SK-N-SH (cell line): ENCODE measurements at regions not wholly inside any gene's neighbourhood (a gene's known extent, or its start where the extent isn't known, plus 50 kb on each side); places are given as distances from the start of the nearest gene placed in this dataset.

ENCODE experiments used
- CTCF ChIA-PET: fragments of 300-600, 350-600 bp; formaldehyde crosslinking; extraction: SDS; loops from one replicate; lab custom pipeline; 2021; lab: Yijun Ruan, JAX
- POLR2A ChIA-PET: fragments of 350-600 bp; sonication (Branson Sonifier 250); formaldehyde crosslinking; extraction: SDS; loops from one replicate; lab custom pipeline; 2020; ENCODE audit warnings: antibody characterized with exemption, inconsistent platforms; lab: Yijun Ruan, JAX
- DNase-seq: peaks from one replicate; pipeline ENCODE4 v3.0.0; 2012
- H2AFZ ChIP-seq: fragments of 200-600 bp; sonication (generic); 2 replicates; pipeline ENCODE4 v1.8.1; 2016; ENCODE audit warnings: antibody characterized with exemption, mild to moderate bottlenecking, low read depth
- H3F3A ChIP-seq: fragments of 200-600 bp; sonication (generic); replicated peaks from 2 replicates; pipeline ENCODE3; 2016; ENCODE audit warnings: antibody characterized with exemption, mild to moderate bottlenecking; ENCODE audit not compliant: insufficient read depth
- H3K27ac ChIP-seq, 2 experiments: fragments of 200-500 bp in 1 of 2; fragments of 200-600 bp in 1 of 2; sonication (Bioruptor generic) in 1 of 2; sonication (generic), shearing (Covaris generic) in 1 of 2; 2 replicates each; pipeline versions ENCODE4 v1.5.1 to v1.6.1; 2014 to 2016; ENCODE audit warnings: low read depth in 2 of 2, inconsistent platforms in 1 of 2, low read length in 1 of 2, mild to moderate bottlenecking in 1 of 2, mixed read lengths in 1 of 2
- H3K27me3 ChIP-seq: fragments of 200-600 bp; sonication (generic), shearing (Covaris generic); 2 replicates; pipeline ENCODE4 v1.6.1; 2016; ENCODE audit warnings: mixed run types; ENCODE audit not compliant: insufficient read depth
- H3K36me3 ChIP-seq, 2 experiments: fragments of 200-500 bp in 1 of 2; fragments of 200-600 bp in 1 of 2; sonication (Bioruptor generic) in 1 of 2; sonication (generic) in 1 of 2; replicated peaks in 1 of 2; 2 replicates each; pipeline versions ENCODE3 to v1.5.1; 2014 to 2016; ENCODE audit warnings: low read length in 1 of 2, mild to moderate bottlenecking in 1 of 2; ENCODE audit not compliant: insufficient read depth in 2 of 2, control insufficient read depth in 1 of 2
- H3K4me1 ChIP-seq, 2 experiments: fragments of 200-500 bp in 1 of 2; fragments of 200-600 bp in 1 of 2; sonication (Bioruptor generic) in 1 of 2; sonication (generic), shearing (Covaris generic) in 1 of 2; 2 replicates each; pipeline versions ENCODE4 v1.5.1 to v1.6.1; 2014 to 2016; ENCODE audit warnings: low read depth in 1 of 2, low read length in 1 of 2, mixed run types in 1 of 2; ENCODE audit not compliant: insufficient read depth in 2 of 2, control insufficient read depth in 1 of 2
- H3K4me2 ChIP-seq: fragments of 200-600 bp; sonication (generic), shearing (Covaris generic); 2 replicates; pipeline ENCODE4 v1.6.1; 2017; ENCODE audit warnings: mixed run types
- H3K4me3 ChIP-seq, 2 experiments: fragments of 200-500 bp in 1 of 2; fragments of 200-600 bp in 1 of 2; sonication (Bioruptor generic) in 1 of 2; sonication (generic), shearing (Covaris generic) in 1 of 2; 2 replicates each; pipeline versions ENCODE4 v1.5.1 to v1.8.1; 2014 to 2016; ENCODE audit warnings: low read depth in 2 of 2, inconsistent platforms in 1 of 2, low read length in 1 of 2, mild to moderate bottlenecking in 1 of 2, mixed read lengths in 1 of 2, moderate library complexity in 1 of 2
- H3K79me2 ChIP-seq: fragments of 200-600 bp; sonication (generic); 2 replicates; pipeline ENCODE4 v1.8.1; 2017; ENCODE audit warnings: mild to moderate bottlenecking; ENCODE audit not compliant: insufficient read depth
- H3K9ac ChIP-seq: fragments of 200-600 bp; sonication (generic); 2 replicates; pipeline ENCODE4 v1.6.1; 2017; ENCODE audit warnings: mixed run types
- H3K9me2 ChIP-seq: fragments of 200-600 bp; sonication (generic); 2 replicates; pipeline ENCODE4 v1.6.1; 2017; ENCODE audit warnings: mixed run types
- H3K9me3 ChIP-seq: fragments of 200-600 bp; sonication (generic); 2 replicates; pipeline ENCODE4 v1.6.1; 2017; ENCODE audit warnings: mixed run types, mild to moderate bottlenecking, moderate library complexity
- H4K20me1 ChIP-seq: fragments of 200-600 bp; sonication (generic); 2 replicates; pipeline ENCODE4 v1.6.1; 2017; ENCODE audit warnings: mild to moderate bottlenecking, mixed run types; ENCODE audit not compliant: insufficient read depth
- CHD2 ChIP-seq: fragments of 150-350 bp; IDR thresholded peaks from 2 replicates; pipeline ENCODE4 v1.6.1; 2018; ENCODE audit warnings: low read length; ENCODE audit not compliant: partially characterized antibody
- ELF1 ChIP-seq: IDR thresholded peaks from 2 replicates; pipeline ENCODE4 v1.4.0; 2012
- EZH2phosphoT487 ChIP-seq: fragments of 200-600 bp; sonication (generic); IDR thresholded peaks from 2 replicates; pipeline ENCODE4 v1.6.1; 2017; ENCODE audit warnings: low read depth, mixed run types, mild to moderate bottlenecking, antibody characterized with exemption, moderate library complexity, borderline replicate concordance
- FOXJ3 ChIP-seq: sonication (generic); formaldehyde crosslinking; IDR thresholded peaks from 2 replicates; pipeline ENCODE4 v1.5.1; 2020; ENCODE audit warnings: mild to moderate bottlenecking, missing genetic modification reagents
- GABPA ChIP-seq: IDR thresholded peaks from 2 replicates; pipeline ENCODE4 v1.4.0; 2012; ENCODE audit warnings: low read depth, mild to moderate bottlenecking
- GATA2 ChIP-seq: sonication (generic); formaldehyde crosslinking; IDR thresholded peaks from 2 replicates; pipeline ENCODE4 v1.5.0; 2020; ENCODE audit warnings: mild to moderate bottlenecking, missing genetic modification reagents
- JUND ChIP-seq: IDR thresholded peaks from 2 replicates; pipeline ENCODE4 v1.4.0; 2012
- MEF2A ChIP-seq: IDR thresholded peaks from 2 replicates; pipeline ENCODE4 v1.4.0; 2012; ENCODE audit warnings: low read depth, borderline replicate concordance
- NFIC ChIP-seq: IDR thresholded peaks from 2 replicates; pipeline ENCODE4 v1.4.0; 2012; ENCODE audit warnings: borderline replicate concordance
- NRF1 ChIP-seq: IDR thresholded peaks from 2 replicates; pipeline ENCODE4 v1.6.1; 2012; ENCODE audit warnings: low read depth, mild to moderate bottlenecking, low read length
- RFX5 ChIP-seq: IDR thresholded peaks from 2 replicates; pipeline ENCODE4 v1.6.1; 2012; ENCODE audit warnings: mild to moderate bottlenecking, improper control_type of control experiment, low read length
- SIN3A ChIP-seq: IDR thresholded peaks from 2 replicates; pipeline ENCODE4 v1.6.1; 2012; ENCODE audit warnings: low read depth, mild to moderate bottlenecking, low read length, moderate library complexity, borderline replicate concordance
- SMC3 ChIP-seq: IDR thresholded peaks from 2 replicates; pipeline ENCODE4 v1.6.1; 2012; ENCODE audit warnings: low read depth, low read length, improper control_type of control experiment
- TAF1 ChIP-seq: IDR thresholded peaks from 2 replicates; pipeline ENCODE4 v1.6.1; 2012; ENCODE audit warnings: low read depth, mild to moderate bottlenecking, low read length, moderate library complexity, borderline replicate concordance
- TCF12 ChIP-seq: IDR thresholded peaks from 2 replicates; pipeline ENCODE4 v1.4.0; 2012
- TEAD4 ChIP-seq: IDR thresholded peaks from 2 replicates; pipeline ENCODE4 v1.4.0; 2012; ENCODE audit warnings: mild to moderate bottlenecking, borderline replicate concordance; ENCODE audit not compliant: insufficient read depth
- WGBS: methylation state at CpG from one replicate; pipeline ENCODE4 v1.1.6; 2017; ENCODE audit warnings: low lambda C conversion rate; 5-methylcytosine and 5-hydroxymethylcytosine counted together
- TF ChIP-seq, protein P1 (sequence below): fragments of 200-600 bp; sonication (generic); IDR thresholded peaks from 2 replicates; pipeline ENCODE4 v1.6.1; 2017; ENCODE audit warnings: antibody characterized with exemption, mild to moderate bottlenecking, moderate library complexity
- TF ChIP-seq, protein P2 (sequence below): fragments of 150-350 bp; IDR thresholded peaks from 2 replicates; pipeline ENCODE4 v1.6.1; 2017; ENCODE audit warnings: antibody characterized with exemption, low read length, low read depth, borderline replicate concordance

DNA sequence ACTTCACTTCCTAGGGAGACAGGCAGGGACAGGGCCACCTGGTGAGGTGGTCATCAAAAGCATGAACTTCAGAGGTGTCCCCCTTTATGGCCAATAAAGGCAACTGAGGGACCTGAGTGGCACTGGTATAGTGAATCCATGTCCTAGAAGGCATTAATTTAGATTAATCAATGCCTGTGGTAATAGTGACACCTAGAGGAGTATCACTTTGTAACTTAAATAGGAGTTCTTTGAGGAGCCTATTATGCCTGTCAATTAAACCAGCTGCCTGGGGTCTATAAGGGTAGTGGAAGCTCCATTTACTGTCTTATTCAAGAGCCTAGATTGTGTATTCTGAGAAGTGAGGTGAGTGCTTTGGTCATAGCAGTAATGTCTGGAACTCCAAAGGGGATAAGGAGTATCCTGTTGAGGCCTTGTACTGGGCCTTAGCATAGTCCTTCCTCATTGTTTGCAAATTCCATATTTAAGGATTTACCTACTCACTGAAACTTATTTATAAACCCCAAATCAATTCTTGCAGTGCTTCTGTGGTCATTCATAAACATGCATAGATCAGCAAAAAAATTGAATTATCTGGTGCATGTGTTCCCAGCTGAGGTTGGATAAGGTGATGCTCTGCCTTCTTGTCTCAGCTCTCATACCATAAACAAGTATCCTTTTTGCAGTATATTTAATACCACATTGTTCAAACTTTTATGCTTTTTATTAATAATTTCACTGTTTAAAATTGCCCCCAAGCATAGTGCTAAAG lies 213.8 kb upstream of the RADX start:
- no peak overlapping the region for H3K9ac ChIP-seq
- H3K9me3 ChIP-seq, result no peaks in the 10 kb centered on the region
- no peaks in the 10 kb centered on the region for H3K9me2 ChIP-seq
- no peaks in the 10 kb centered on the region for H3K4me1 ChIP-seq
- H4K20me1 ChIP-seq, result no peaks in the 10 kb centered on the region
- TF ChIP-seq, protein P1, sequence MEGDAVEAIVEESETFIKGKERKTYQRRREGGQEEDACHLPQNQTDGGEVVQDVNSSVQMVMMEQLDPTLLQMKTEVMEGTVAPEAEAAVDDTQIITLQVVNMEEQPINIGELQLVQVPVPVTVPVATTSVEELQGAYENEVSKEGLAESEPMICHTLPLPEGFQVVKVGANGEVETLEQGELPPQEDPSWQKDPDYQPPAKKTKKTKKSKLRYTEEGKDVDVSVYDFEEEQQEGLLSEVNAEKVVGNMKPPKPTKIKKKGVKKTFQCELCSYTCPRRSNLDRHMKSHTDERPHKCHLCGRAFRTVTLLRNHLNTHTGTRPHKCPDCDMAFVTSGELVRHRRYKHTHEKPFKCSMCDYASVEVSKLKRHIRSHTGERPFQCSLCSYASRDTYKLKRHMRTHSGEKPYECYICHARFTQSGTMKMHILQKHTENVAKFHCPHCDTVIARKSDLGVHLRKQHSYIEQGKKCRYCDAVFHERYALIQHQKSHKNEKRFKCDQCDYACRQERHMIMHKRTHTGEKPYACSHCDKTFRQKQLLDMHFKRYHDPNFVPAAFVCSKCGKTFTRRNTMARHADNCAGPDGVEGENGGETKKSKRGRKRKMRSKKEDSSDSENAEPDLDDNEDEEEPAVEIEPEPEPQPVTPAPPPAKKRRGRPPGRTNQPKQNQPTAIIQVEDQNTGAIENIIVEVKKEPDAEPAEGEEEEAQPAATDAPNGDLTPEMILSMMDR, result 0 out of 2 replicates have a peak, but pooled peaks have one; percentile 13
- no peak for TF ChIP-seq GATA2
- TF ChIP-seq NRF1, result no peak
- TF ChIP-seq MEF2A, result no peak
- no peak for TF ChIP-seq ELF1
- TF ChIP-seq RFX5, result no peak
- TF ChIP-seq SIN3A, result no peak
- no peak for TF ChIP-seq GABPA
- TF ChIP-seq, all 33 proteins: peak for 1
- Histone ChIP-seq H2AFZ (no peak overlapping the region), H3K4me2 (no peak overlapping the region), H3F3A (no peaks in the 10 kb centered on the region), H3K79me2 (no peaks in the 10 kb centered on the region), H3K4me3 (no peak overlapping the region), H3K36me3 (no peaks in the 10 kb centered on the region), H3K27me3 (no peaks in the 10 kb centered on the region; the same call in 1 of the 2 replicates), H3K27ac (no peak overlapping the region)
- DNase-seq, result no peak
- POLR2A ChIA-PET, result no interaction called here
- CTCF ChIA-PET, result no interaction called here

DNA sequence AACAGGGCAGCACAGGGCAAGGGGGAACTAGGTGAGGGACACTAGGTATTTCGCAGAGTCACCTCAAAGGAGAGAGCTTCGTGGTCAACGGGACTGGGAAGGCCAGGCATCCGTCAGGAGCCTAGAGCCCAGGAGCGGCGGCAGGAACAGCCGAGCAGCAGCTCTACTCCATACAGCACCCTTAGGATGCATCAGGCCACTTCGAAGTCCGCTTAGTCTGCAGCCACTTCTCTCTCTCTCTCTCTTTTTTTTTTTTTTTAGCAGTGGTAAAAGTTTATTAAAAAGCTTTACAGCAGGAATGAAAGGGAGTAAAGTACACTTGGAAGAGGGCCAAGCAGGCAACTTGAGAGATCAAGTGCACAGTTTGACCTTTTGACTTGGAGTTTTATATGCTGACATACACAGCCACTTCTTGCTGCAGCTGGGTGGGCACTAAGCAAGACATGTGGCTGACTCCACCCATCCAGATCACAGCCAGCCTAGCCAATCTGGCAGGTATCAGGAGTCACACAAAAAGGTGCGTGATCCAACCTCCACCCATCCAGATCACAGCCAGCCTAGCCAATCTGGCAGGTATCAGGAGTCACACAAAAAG lies 209.7 kb upstream of the RADX start:
- no peak for DNase-seq
- Histone ChIP-seq H3K9ac (no peak overlapping the region), H3K4me3 (no peak overlapping the region), H3K27me3 (no peaks in the 10 kb centered on the region; the same call in 1 of the 2 replicates), H3K9me3 (no peaks in the 10 kb centered on the region), H3K79me2 (no peaks in the 10 kb centered on the region), H3K9me2 (no peaks in the 10 kb centered on the region), H3K4me1 (no peaks in the 10 kb centered on the region), H4K20me1 (no peaks in the 10 kb centered on the region), H3F3A (no peaks in the 10 kb centered on the region), H3K36me3 (no peaks in the 10 kb centered on the region), H3K4me2 (no peak overlapping the region), H3K27ac (no peak overlapping the region), H2AFZ (no peak overlapping the region)
- WGBS, result 7% methylated on average over 10 of the region's 10 CpGs
- no peak for TF ChIP-seq MEF2A
- no peak for TF ChIP-seq NFIC
- TF ChIP-seq SIN3A, result no peak
- no peak for TF ChIP-seq TCF12
- no peak for TF ChIP-seq FOXJ3 (CRISPR knock-in tag)
- no peak for TF ChIP-seq GATA2
- no peak for TF ChIP-seq TEAD4
- TF ChIP-seq CHD2, result no peak
- TF ChIP-seq SMC3, result no peak
- no peak for TF ChIP-seq JUND
- no peak for TF ChIP-seq TAF1
- TF ChIP-seq EZH2phosphoT487, result no peak
- TF ChIP-seq, protein P2, sequence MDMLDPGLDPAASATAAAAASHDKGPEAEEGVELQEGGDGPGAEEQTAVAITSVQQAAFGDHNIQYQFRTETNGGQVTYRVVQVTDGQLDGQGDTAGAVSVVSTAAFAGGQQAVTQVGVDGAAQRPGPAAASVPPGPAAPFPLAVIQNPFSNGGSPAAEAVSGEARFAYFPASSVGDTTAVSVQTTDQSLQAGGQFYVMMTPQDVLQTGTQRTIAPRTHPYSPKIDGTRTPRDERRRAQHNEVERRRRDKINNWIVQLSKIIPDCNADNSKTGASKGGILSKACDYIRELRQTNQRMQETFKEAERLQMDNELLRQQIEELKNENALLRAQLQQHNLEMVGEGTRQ, result no peak
- CTCF ChIA-PET, result no interaction called here
- POLR2A ChIA-PET, result no interaction called here
